Chondrocyte (in vitro differentiated cells): ENCODE measurements at regions not wholly inside any gene's neighbourhood (a gene's known extent, or its start where the extent isn't known, plus 50 kb on each side); places are given as distances from the start of the nearest gene placed in this dataset.

Experiments
- DNase-seq: peaks from one replicate; pipeline ENCODE4 v3.0.0; 2021; ENCODE audit warnings: mixed read lengths, low spot score
- H3K27ac Mint-ChIP-seq: one replicate; pipeline ENCODE4 v1.8.0; 2021; ENCODE audit warnings: mild to moderate bottlenecking, moderate library complexity, mixed read lengths; ENCODE audit not compliant: unreplicated experiment
- H3K27me3 Mint-ChIP-seq: 2 replicates; pipeline ENCODE4 v1.8.0; 2021; ENCODE audit warnings: low read depth, mixed read lengths
- H3K36me3 Mint-ChIP-seq: 2 replicates; pipeline ENCODE4 v1.8.0; 2021; ENCODE audit warnings: low read depth, mixed read lengths
- H3K4me1 Mint-ChIP-seq: 2 replicates; pipeline ENCODE4 v1.8.0; 2021; ENCODE audit warnings: low read depth, mild to moderate bottlenecking, mixed read lengths
- H3K4me3 Mint-ChIP-seq: one replicate; pipeline ENCODE4 v1.8.0; 2021; ENCODE audit warnings: mild to moderate bottlenecking, moderate library complexity, mixed read lengths; ENCODE audit not compliant: unreplicated experiment
- H3K9me3 Mint-ChIP-seq: 2 replicates; pipeline ENCODE4 v1.8.0; 2021; ENCODE audit warnings: low read depth, mixed read lengths
- TF ChIP-seq, protein P1 (sequence below): fragments of 200-600 bp; sonication (generic); IDR thresholded peaks from 2 replicates; pipeline ENCODE4 v1.5.0; 2021; ENCODE audit warnings: antibody characterized with exemption, mild to moderate bottlenecking, moderate library complexity

GRCh38 chr12:102682366-102683289 lies 202.3 kb upstream of the IGF1 start:
- Mint-ChIP-seq H3K9me3 (peaks cover 6% of the 10 kb centered on the region), H3K27ac (no peak overlapping the region), H3K4me3 (no peak overlapping the region), H3K4me1 (no peaks in the 10 kb centered on the region), H3K27me3 (peaks cover 17% of the 10 kb centered on the region), H3K36me3 (peaks cover 2% of the 10 kb centered on the region)
- TF ChIP-seq, protein P1, sequence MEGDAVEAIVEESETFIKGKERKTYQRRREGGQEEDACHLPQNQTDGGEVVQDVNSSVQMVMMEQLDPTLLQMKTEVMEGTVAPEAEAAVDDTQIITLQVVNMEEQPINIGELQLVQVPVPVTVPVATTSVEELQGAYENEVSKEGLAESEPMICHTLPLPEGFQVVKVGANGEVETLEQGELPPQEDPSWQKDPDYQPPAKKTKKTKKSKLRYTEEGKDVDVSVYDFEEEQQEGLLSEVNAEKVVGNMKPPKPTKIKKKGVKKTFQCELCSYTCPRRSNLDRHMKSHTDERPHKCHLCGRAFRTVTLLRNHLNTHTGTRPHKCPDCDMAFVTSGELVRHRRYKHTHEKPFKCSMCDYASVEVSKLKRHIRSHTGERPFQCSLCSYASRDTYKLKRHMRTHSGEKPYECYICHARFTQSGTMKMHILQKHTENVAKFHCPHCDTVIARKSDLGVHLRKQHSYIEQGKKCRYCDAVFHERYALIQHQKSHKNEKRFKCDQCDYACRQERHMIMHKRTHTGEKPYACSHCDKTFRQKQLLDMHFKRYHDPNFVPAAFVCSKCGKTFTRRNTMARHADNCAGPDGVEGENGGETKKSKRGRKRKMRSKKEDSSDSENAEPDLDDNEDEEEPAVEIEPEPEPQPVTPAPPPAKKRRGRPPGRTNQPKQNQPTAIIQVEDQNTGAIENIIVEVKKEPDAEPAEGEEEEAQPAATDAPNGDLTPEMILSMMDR, result no peak
- no peak for DNase-seq

DNA sequence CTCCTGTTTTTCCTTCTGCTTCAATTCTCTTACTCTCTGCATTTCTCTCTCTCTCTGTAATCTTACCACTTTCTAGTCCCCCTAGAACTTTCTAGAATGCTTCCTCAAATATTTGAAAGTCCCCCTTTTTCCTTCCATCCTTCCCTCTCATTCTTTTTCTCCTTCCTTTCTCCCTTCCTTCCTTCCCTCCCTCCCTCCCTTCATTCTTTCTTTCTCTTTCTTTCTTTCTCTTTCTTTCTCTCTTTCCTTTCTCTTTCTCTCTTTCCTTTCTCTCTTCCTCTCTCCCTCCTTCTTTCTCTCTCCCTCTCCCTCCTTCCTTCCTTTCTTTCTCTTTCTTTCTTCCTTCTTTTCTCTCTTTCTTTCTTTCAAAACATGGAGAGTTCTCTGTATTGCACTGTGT lies 201.4 kb upstream of the IGF1 start:
- no peak for DNase-seq
- Mint-ChIP-seq H3K27me3 (peaks cover 17% of the 10 kb centered on the region), H3K4me1 (no peaks in the 10 kb centered on the region), H3K9me3 (peaks cover 6% of the 10 kb centered on the region), H3K36me3 (peaks cover 2% of the 10 kb centered on the region), H3K27ac (no peak overlapping the region), H3K4me3 (no peak overlapping the region)
- TF ChIP-seq, protein P1, result no peak

GRCh38 chr12:102681309-102681708 lies 200.9 kb upstream of the IGF1 start:
- no peaks in the 10 kb centered on the region for H3K4me1 Mint-ChIP-seq
- TF ChIP-seq, protein P1, result no peak

DNA sequence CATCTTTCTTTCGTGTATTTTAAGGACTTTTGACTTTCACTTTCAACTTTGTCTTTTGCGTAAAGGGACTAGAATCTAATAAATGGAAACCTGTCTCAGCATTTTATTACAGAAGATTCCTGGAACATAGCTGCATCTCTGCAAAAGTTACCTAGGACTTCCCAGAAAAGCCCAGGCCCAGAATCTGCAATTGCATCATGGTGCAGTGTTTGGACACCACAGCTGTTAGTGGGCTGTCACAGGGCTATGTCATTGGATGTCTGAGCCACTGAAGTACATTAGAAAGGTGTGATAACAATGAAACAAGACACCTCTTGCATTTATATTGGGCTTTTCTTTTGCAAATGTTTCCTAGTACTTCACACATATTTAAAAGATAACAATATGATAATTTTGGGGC lies 199.9 kb upstream of the IGF1 start:
- Mint-ChIP-seq H3K4me1 (no peaks in the 10 kb centered on the region), H3K9me3 (peaks cover 6% of the 10 kb centered on the region), H3K36me3 (peaks cover 2% of the 10 kb centered on the region), H3K4me3 (no peak overlapping the region), H3K27me3 (peaks cover 17% of the 10 kb centered on the region), H3K27ac (no peak overlapping the region)
- no peak for DNase-seq
- TF ChIP-seq, protein P1, result no peak

More at GRCh38 chr12:102681309-102681708, 200.9 kb upstream of the IGF1 start:
- peaks cover 2% of the 10 kb centered on the region for H3K36me3 Mint-ChIP-seq
- no peak for DNase-seq
- H3K4me3 Mint-ChIP-seq, result no peak overlapping the region
- no peak overlapping the region for H3K27ac Mint-ChIP-seq
- peaks cover 17% of the 10 kb centered on the region for H3K27me3 Mint-ChIP-seq
- peaks cover 6% of the 10 kb centered on the region for H3K9me3 Mint-ChIP-seq

GRCh38 chr12:102676812-102677211 lies 196.4 kb upstream of the IGF1 start:
- Mint-ChIP-seq H3K36me3 (peaks cover 6% of the 10 kb centered on the region), H3K27me3 (no peaks in the 10 kb centered on the region), H3K27ac (no peak overlapping the region), H3K4me3 (no peak overlapping the region), H3K4me1 (no peaks in the 10 kb centered on the region), H3K9me3 (peaks cover 34% of the 10 kb centered on the region)
- DNase-seq, result no peak
- TF ChIP-seq, protein P1, result no peak
